Liver (tissue), 8 donors: ENCODE measurements at regions not wholly inside any gene's neighbourhood (a gene's known extent, or its start where the extent isn't known, plus 50 kb on each side); places are given as distances from the start of the nearest gene placed in this dataset.

Source experiments
- DNase-seq: peaks from one replicate; pipeline ENCODE4 v3.0.0-alpha.2; 2017; ENCODE audit warnings: low spot score
- H3K27ac ChIP-seq, 2 donors: one replicate each; pipeline ENCODE4 v1.7.0; 2013; ENCODE audit warnings: inconsistent platforms in 2 of 2, low read length in 2 of 2, control low read depth in 1 of 2, low read depth in 1 of 2, mild to moderate bottlenecking in 1 of 2
- H3K27me3 ChIP-seq, 4 donors: one replicate each; pipeline versions ENCODE4 v1.6.1 to v1.7.0; 2013; ENCODE audit warnings: low read length in 3 of 4, inconsistent platforms in 1 of 4, mild to moderate bottlenecking in 1 of 4, moderate library complexity in 1 of 4; ENCODE audit not compliant: control insufficient read depth in 4 of 4, insufficient read depth in 4 of 4
- H3K36me3 ChIP-seq, 4 donors: one replicate each; pipeline versions ENCODE4 v1.6.1 to v1.7.0; 2013; ENCODE audit warnings: low read length in 3 of 4, mild to moderate bottlenecking in 3 of 4, low read depth in 1 of 4, moderate library complexity in 1 of 4; ENCODE audit not compliant: control insufficient read depth in 4 of 4, insufficient read depth in 3 of 4
- H3K4me1 ChIP-seq, 4 donors: one replicate each; pipeline versions ENCODE4 v1.6.1 to v1.7.0; 2013; ENCODE audit warnings: low read length in 3 of 4, mild to moderate bottlenecking in 3 of 4, moderate library complexity in 1 of 4; ENCODE audit not compliant: control insufficient read depth in 4 of 4, insufficient read depth in 4 of 4
- H3K4me3 ChIP-seq, 3 donors: one replicate each; pipeline versions ENCODE4 v1.6.1 to v1.7.0; 2013; ENCODE audit warnings: low read length in 3 of 3, control low read depth in 1 of 3, low read depth in 1 of 3, mild to moderate bottlenecking in 1 of 3
- H3K9ac ChIP-seq, 2 donors: one replicate each; pipeline ENCODE4 v1.7.0; 2013; ENCODE audit warnings: low read length in 2 of 2, mild to moderate bottlenecking in 2 of 2, moderate library complexity in 2 of 2, control low read depth in 1 of 2, low read depth in 1 of 2
- H3K9me3 ChIP-seq, 4 donors: one replicate each; pipeline versions ENCODE4 v1.6.1 to v1.7.0; 2013; ENCODE audit warnings: low read length in 3 of 4; ENCODE audit not compliant: control insufficient read depth in 4 of 4
- EGR1 ChIP-seq, 2 donors: IDR thresholded peaks; 2 replicates each; pipeline ENCODE4 v1.6.1; 2016 to 2018; ENCODE audit warnings: antibody characterized with exemption in 2 of 2, low read depth in 2 of 2
- FOXA1 ChIP-seq: IDR thresholded peaks from 2 replicates; pipeline ENCODE4 v1.6.1; 2016; ENCODE audit warnings: antibody characterized with exemption
- FOXA2 ChIP-seq: IDR thresholded peaks from 2 replicates; pipeline ENCODE4 v1.6.1; 2016; ENCODE audit warnings: antibody characterized with exemption
- HNF4A ChIP-seq, 2 donors: conservative IDR thresholded peaks; 2 replicates each; pipeline ENCODE4 v1.6.1; 2016; ENCODE audit warnings: antibody characterized with exemption in 2 of 2, mild to moderate bottlenecking in 2 of 2
- JUND ChIP-seq, 2 donors: IDR thresholded peaks; 2 replicates each; pipeline ENCODE4 v1.6.1; 2016; ENCODE audit warnings: antibody characterized with exemption in 2 of 2
- NR2F2 ChIP-seq: IDR thresholded peaks from 2 replicates; pipeline ENCODE4 v1.6.1; 2016; ENCODE audit warnings: antibody characterized with exemption
- RAD21 ChIP-seq, 2 donors: IDR thresholded peaks; 2 replicates each; pipeline ENCODE4 v1.6.1; 2016; ENCODE audit warnings: antibody characterized with exemption in 2 of 2, mild to moderate bottlenecking in 2 of 2
- RXRA ChIP-seq, 2 donors: IDR thresholded peaks; 2 replicates each; pipeline ENCODE4 v1.6.1; 2017 to 2018; ENCODE audit warnings: antibody characterized with exemption in 2 of 2, mild to moderate bottlenecking in 1 of 2
- SP1 ChIP-seq: IDR thresholded peaks from 2 replicates; pipeline ENCODE4 v1.6.1; 2018; ENCODE audit warnings: antibody characterized with exemption, mild to moderate bottlenecking
- YY1 ChIP-seq: IDR thresholded peaks from 2 replicates; pipeline ENCODE4 v1.6.1; 2016; ENCODE audit warnings: antibody characterized with exemption, mild to moderate bottlenecking
- WGBS: extraction: QIAGEN DNeasy Blood & Tissue Kit; methylation state at CpG from one replicate; pipeline ENCODE4 v1.1.7; 2013; 5-methylcytosine and 5-hydroxymethylcytosine counted together
- TF ChIP-seq, protein P1 (sequence below): IDR thresholded peaks from 2 replicates; pipeline ENCODE4 v1.6.1; 2016; ENCODE audit warnings: antibody characterized with exemption, mild to moderate bottlenecking
- TF ChIP-seq, protein P2 (sequence below): IDR thresholded peaks from 2 replicates; pipeline ENCODE4 v1.6.1; 2016; ENCODE audit warnings: antibody characterized with exemption
- TF ChIP-seq, protein P3 (sequence below): IDR thresholded peaks from 2 replicates; pipeline ENCODE4 v1.6.1; 2016; ENCODE audit warnings: antibody characterized with exemption
- TF ChIP-seq, protein P4 (sequence below): IDR thresholded peaks from 2 replicates; pipeline ENCODE4 v1.6.1; 2016; ENCODE audit warnings: antibody characterized with exemption
- TF ChIP-seq, protein P5 (sequence below): fragments of 150-350 bp; IDR thresholded peaks from 2 replicates; pipeline ENCODE4 v1.5.1; 2017; ENCODE audit warnings: improper control_type of control experiment, low read depth, low read length; ENCODE audit not compliant: missing input control
- donor health status: healthy.
- donor health status: healthy.
- donor health status: healthy.
- donor health status: healthy.
- donor health status: healthy.

DNA sequence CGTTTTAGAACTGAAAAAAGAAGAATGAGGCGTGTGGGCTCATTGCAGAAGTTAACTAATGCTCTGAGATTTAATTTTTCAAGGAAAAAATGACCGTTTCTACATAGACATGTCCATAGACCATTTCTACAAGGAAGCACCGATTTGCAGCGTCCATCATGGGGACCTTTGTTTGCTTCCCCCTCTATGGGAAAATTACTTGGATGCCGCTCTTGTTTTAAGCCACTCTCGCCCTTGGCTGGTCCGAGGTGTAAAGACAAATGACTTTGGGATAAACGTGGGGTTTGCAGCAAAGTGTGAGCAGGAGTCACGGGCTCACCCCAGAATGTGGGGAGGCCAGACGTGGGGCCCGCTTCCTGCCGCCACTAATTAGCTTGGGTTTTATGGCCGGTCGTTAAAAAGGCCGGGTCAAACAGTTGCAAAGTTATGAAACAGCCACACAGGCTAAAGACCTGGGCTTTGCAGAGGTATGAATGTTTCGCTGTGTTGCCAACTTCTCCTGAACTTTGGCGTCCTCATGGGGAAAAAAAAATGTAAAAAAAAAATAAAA, 235.9 kb downstream of the SHOX start:
- Histone ChIP-seq H3K9ac (no peak overlapping the region), H3K4me3 (no peak overlapping the region), H3K27me3 (no peaks in the 10 kb centered on the region), H3K4me1 (no peaks in the 10 kb centered on the region), H3K27ac (no peak overlapping the region), H3K9me3 (peaks cover 0 to 2% (median 0%) of the 10 kb centered on the region in 4 donors), H3K36me3 (no peaks in the 10 kb centered on the region)
- WGBS: 57% methylated on average over 18 of the region's 18 CpGs
- DNase-seq: peak; percentile 13
- no peak for TF ChIP-seq HNF4A (conservative IDR thresholded peaks at IDR 0.05)
- no peak for TF ChIP-seq FOXA2
- TF ChIP-seq NR2F2: no peak
- no peak for TF ChIP-seq RXRA (IDR thresholded peaks at IDR 0.05)
- TF ChIP-seq, protein P1, sequence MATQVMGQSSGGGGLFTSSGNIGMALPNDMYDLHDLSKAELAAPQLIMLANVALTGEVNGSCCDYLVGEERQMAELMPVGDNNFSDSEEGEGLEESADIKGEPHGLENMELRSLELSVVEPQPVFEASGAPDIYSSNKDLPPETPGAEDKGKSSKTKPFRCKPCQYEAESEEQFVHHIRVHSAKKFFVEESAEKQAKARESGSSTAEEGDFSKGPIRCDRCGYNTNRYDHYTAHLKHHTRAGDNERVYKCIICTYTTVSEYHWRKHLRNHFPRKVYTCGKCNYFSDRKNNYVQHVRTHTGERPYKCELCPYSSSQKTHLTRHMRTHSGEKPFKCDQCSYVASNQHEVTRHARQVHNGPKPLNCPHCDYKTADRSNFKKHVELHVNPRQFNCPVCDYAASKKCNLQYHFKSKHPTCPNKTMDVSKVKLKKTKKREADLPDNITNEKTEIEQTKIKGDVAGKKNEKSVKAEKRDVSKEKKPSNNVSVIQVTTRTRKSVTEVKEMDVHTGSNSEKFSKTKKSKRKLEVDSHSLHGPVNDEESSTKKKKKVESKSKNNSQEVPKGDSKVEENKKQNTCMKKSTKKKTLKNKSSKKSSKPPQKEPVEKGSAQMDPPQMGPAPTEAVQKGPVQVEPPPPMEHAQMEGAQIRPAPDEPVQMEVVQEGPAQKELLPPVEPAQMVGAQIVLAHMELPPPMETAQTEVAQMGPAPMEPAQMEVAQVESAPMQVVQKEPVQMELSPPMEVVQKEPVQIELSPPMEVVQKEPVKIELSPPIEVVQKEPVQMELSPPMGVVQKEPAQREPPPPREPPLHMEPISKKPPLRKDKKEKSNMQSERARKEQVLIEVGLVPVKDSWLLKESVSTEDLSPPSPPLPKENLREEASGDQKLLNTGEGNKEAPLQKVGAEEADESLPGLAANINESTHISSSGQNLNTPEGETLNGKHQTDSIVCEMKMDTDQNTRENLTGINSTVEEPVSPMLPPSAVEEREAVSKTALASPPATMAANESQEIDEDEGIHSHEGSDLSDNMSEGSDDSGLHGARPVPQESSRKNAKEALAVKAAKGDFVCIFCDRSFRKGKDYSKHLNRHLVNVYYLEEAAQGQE: no peak
- TF ChIP-seq EGR1 (IDR thresholded peaks at IDR 0.05; ENCODE audit: low read depth in 2 of 2): no peak
- no peak for TF ChIP-seq SP1
- TF ChIP-seq, protein P2, sequence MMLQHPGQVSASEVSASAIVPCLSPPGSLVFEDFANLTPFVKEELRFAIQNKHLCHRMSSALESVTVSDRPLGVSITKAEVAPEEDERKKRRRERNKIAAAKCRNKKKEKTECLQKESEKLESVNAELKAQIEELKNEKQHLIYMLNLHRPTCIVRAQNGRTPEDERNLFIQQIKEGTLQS: no peak

DNA sequence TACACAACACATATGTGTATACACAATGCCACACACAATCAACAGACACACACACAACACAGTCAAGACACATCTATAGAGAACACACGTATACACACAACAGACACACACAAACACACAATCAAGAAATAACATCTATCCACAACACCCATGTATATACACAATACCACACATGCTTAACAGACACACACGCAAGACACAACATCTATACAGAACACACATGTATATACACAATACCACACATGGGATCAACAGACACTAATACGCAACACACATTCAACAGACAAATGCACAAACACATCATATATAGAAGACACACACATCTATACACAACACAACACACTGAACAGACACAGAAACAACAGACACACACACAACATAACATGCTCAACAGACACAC, 234.8 kb downstream of the SHOX start:
- Histone ChIP-seq H3K9me3 (peaks cover 0 to 2% (median 0%) of the 10 kb centered on the region in 4 donors), H3K27ac (no peak overlapping the region), H3K27me3 (no peaks in the 10 kb centered on the region), H3K4me3 (no peak overlapping the region), H3K36me3 (no peaks in the 10 kb centered on the region), H3K9ac (no peak overlapping the region), H3K4me1 (no peaks in the 10 kb centered on the region)
- TF ChIP-seq, protein P3, sequence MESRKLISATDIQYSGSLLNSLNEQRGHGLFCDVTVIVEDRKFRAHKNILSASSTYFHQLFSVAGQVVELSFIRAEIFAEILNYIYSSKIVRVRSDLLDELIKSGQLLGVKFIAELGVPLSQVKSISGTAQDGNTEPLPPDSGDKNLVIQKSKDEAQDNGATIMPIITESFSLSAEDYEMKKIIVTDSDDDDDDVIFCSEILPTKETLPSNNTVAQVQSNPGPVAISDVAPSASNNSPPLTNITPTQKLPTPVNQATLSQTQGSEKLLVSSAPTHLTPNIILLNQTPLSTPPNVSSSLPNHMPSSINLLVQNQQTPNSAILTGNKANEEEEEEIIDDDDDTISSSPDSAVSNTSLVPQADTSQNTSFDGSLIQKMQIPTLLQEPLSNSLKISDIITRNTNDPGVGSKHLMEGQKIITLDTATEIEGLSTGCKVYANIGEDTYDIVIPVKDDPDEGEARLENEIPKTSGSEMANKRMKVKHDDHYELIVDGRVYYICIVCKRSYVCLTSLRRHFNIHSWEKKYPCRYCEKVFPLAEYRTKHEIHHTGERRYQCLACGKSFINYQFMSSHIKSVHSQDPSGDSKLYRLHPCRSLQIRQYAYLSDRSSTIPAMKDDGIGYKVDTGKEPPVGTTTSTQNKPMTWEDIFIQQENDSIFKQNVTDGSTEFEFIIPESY: no peak
- TF ChIP-seq JUND (IDR thresholded peaks at IDR 0.05) (no peak), YY1 (no peak), EGR1 (IDR thresholded peaks at IDR 0.05; ENCODE audit: low read depth in 2 of 2) (no peak), RAD21 (IDR thresholded peaks at IDR 0.05) (no peak)
- TF ChIP-seq, protein P2: no peak
- WGBS: 62% methylated on average over 3 of the region's 3 CpGs
- DNase-seq: no peak

DNA sequence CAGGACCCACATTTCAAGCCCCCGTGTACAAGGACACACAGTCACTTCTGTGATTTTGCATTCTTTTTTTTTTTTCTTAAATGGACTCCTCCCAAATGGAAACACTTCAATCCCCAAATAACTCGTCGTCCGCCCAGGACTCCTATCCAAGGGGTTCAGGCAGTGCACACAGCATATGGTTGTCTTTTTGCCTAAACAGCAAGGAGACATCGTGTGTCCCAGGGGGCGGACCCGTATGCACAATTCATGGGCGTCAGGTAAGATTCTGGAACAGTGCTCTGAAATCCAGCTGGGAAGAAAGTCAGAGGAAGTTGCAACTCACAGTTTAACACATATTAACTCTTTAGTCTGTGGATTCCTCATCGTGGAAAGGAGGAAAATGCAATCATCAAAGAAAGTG, 231.3 kb downstream of the SHOX start:
- Histone ChIP-seq H3K27me3 (no peaks in the 10 kb centered on the region), H3K9ac (no peak overlapping the region), H3K4me3 (no peak overlapping the region), H3K27ac (no peak overlapping the region), H3K4me1 (no peaks in the 10 kb centered on the region), H3K36me3 (no peaks in the 10 kb centered on the region), H3K9me3 (peaks cover 0 to 2% (median 0%) of the 10 kb centered on the region in 4 donors)
- WGBS: 68% methylated on average over 9 of the region's 9 CpGs
- DNase-seq: no peak
- TF ChIP-seq, protein P4, sequence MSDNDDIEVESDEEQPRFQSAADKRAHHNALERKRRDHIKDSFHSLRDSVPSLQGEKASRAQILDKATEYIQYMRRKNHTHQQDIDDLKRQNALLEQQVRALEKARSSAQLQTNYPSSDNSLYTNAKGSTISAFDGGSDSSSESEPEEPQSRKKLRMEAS: no peak
- TF ChIP-seq, protein P1: no peak
- TF ChIP-seq RXRA (IDR thresholded peaks at IDR 0.05) (no peak), SP1 (no peak), EGR1 (IDR thresholded peaks at IDR 0.05; ENCODE audit: low read depth in 2 of 2) (no peak), JUND (IDR thresholded peaks at IDR 0.05) (no peak), FOXA1 (no peak)
- TF ChIP-seq, protein P2: no peak
- TF ChIP-seq, protein P5, sequence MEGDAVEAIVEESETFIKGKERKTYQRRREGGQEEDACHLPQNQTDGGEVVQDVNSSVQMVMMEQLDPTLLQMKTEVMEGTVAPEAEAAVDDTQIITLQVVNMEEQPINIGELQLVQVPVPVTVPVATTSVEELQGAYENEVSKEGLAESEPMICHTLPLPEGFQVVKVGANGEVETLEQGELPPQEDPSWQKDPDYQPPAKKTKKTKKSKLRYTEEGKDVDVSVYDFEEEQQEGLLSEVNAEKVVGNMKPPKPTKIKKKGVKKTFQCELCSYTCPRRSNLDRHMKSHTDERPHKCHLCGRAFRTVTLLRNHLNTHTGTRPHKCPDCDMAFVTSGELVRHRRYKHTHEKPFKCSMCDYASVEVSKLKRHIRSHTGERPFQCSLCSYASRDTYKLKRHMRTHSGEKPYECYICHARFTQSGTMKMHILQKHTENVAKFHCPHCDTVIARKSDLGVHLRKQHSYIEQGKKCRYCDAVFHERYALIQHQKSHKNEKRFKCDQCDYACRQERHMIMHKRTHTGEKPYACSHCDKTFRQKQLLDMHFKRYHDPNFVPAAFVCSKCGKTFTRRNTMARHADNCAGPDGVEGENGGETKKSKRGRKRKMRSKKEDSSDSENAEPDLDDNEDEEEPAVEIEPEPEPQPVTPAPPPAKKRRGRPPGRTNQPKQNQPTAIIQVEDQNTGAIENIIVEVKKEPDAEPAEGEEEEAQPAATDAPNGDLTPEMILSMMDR: no peak
